Epithelial cell of esophagus (primary cell): ENCODE measurements at regions not wholly inside any gene's neighbourhood (a gene's known extent, or its start where the extent isn't known, plus 50 kb on each side); places are given as distances from the start of the nearest gene placed in this dataset.

Experiments
- DNase-seq: peaks from one replicate; pipeline ENCODE4 v3.0.0; 2010; ENCODE audit warnings: low read depth
- H3K4me3 ChIP-seq: 2 replicates; pipeline ENCODE4 v1.5.1; 2011; ENCODE audit warnings: mild to moderate bottlenecking, low read length, control low read depth
- TF ChIP-seq, protein P1 (sequence below): IDR thresholded peaks from 2 replicates; pipeline ENCODE4 v1.5.1; 2011; ENCODE audit warnings: low read depth, mild to moderate bottlenecking, low read length, control low read depth, inconsistent platforms; ENCODE audit not compliant: insufficient read depth; ENCODE audit errors: missing control alignments

DNA sequence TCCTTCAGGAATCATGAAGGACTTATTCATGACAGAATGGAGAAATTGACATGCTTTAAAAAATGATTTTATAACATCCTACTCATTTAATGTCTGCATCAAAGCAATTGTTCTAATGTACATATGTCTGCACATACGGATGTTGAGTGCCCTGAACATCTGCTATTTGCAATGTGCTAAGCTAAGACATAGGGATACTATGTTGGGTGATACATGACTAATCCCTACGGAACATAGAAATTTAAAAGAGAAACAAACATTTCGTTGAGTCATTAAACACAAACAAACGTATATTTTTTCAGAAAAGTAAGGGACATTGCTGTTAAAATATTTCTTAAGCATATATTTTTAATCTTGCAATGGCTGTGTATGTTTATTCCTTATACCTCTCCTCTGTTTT lies 686.5 kb upstream of the ADAMTS16 start:
- TF ChIP-seq, protein P1, sequence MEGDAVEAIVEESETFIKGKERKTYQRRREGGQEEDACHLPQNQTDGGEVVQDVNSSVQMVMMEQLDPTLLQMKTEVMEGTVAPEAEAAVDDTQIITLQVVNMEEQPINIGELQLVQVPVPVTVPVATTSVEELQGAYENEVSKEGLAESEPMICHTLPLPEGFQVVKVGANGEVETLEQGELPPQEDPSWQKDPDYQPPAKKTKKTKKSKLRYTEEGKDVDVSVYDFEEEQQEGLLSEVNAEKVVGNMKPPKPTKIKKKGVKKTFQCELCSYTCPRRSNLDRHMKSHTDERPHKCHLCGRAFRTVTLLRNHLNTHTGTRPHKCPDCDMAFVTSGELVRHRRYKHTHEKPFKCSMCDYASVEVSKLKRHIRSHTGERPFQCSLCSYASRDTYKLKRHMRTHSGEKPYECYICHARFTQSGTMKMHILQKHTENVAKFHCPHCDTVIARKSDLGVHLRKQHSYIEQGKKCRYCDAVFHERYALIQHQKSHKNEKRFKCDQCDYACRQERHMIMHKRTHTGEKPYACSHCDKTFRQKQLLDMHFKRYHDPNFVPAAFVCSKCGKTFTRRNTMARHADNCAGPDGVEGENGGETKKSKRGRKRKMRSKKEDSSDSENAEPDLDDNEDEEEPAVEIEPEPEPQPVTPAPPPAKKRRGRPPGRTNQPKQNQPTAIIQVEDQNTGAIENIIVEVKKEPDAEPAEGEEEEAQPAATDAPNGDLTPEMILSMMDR, result no peak
- H3K4me3 ChIP-seq, result no peak overlapping the region
- DNase-seq, result no peak

- no peak for DNase-seq
- TF ChIP-seq, protein P1, result no peak
- no peak overlapping the region for H3K4me3 ChIP-seq
Measured at GRCh38 chr5:4479426-4479825, 660.7 kb upstream of the ADAMTS16 start.

- no peak overlapping the region for H3K4me3 ChIP-seq
- TF ChIP-seq, protein P1, result no peak
- DNase-seq, result no peak
Measured at GRCh38 chr5:4480528-4481349, 659.4 kb upstream of the ADAMTS16 start.

- TF ChIP-seq, protein P1, result no peak
- DNase-seq, result no peak
- H3K4me3 ChIP-seq, result no peak overlapping the region
Measured at GRCh38 chr5:4487581-4487980, 652.5 kb upstream of the ADAMTS16 start.

DNA sequence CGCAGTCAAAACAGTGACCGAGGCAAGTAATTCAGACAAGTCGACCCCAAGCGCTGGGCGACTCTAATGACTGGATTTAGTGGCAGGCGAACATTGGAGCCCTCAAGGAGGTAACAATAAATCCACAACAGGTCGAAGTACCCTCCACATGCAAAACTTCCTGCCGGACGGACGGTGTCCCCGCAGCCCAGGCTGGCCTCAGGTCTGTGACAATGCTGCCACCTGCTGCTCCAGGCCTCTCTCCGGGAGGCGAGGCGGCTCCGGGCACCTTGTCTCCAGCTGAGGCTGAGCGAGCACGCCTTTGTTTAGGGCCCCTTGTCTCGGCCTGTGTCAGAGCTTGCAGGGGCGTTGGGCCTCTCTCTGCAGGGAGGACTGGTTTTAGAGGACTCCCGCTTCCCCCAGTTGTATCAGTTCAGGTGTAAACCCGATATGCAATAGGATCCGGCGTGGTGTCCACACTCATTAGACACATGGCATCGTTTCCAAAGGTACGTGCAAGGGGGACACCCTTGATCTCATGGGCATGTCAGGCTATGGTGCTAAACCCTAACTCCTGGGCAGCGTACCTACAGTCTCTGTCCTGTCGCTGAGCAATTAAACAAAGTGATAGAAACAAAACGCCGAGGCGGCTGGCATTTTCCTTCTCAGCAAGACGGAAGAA lies 628.0 kb upstream of the ADAMTS16 start:
- DNase-seq, result peak; percentile 68
- peak overlapping the region; percentile 40 for H3K4me3 ChIP-seq

GRCh38 chr5:4513381-4513780 lies 626.7 kb upstream of the ADAMTS16 start:
- no peak overlapping the region for H3K4me3 ChIP-seq
- peak; percentile 80 for DNase-seq
- TF ChIP-seq, protein P1, result no peak

More for the DNA sequence above, 628.0 kb upstream of the ADAMTS16 start:
- TF ChIP-seq, protein P1, result peak; percentile 73
